Stimulated activated CD4-positive, alpha-beta T cell treated with anti-CD3 and anti-CD28 coated beads, Interleukin-2, amount 100 ng/mL, for 24 hours (primary cell): ENCODE measurements at regions not wholly inside any gene's neighbourhood (a gene's known extent, or its start where the extent isn't known, plus 50 kb on each side); places are given as distances from the start of the nearest gene placed in this dataset.

Experiments used
- DNase-seq, 2 donors: peaks; one replicate each; pipeline ENCODE4 v3.0.0-alpha.2; 2020

DNA sequence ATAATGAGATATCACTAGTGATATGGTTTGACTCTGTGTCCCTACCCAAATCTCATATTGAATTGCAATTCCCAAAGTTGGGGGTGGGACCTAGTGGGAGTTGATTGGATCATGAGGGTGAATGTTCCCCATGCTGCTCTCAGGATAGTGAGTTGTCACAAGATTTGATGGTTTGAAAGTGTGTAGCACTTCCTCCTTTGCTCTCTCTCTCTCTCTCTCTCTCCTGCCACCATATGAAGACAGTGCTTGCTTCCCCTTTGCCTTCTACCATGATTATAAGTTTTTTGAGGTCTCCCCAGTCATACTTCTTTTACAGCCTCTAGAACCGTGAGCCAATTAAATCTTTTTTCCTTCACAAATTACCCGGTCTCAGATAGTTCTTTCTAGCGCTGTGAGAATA lies 1002.0 kb upstream of the ADGRB3 start:
- DNase-seq, result no peak

- DNase-seq, result no peak
These were observed 1004.9 kb upstream of the ADGRB3 start for GRCh38 chr6:67630146-67630545.

DNA sequence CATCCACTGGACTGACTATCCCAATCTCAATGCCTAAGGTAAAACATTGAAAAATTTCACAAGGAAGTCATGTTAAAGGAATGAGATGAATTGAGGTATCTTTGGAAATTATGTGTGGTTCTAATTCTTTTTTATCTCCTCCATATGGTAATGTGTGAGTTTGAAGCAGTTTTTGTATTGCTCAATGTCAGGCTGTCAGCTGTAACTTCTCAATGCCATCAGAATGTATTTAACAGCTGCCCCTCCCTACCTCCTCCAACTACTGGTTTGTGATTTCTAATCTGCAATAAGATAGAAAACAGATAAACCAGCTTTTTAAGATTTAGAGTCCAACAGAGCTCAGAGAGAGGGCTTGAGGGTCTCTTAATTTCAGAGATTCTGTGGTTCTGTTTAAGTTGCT lies 1005.8 kb upstream of the ADGRB3 start:
- no peak for DNase-seq

- no peak for DNase-seq
These were observed 1019.3 kb upstream of the ADGRB3 start for GRCh38 chr6:67615796-67616195.

DNA sequence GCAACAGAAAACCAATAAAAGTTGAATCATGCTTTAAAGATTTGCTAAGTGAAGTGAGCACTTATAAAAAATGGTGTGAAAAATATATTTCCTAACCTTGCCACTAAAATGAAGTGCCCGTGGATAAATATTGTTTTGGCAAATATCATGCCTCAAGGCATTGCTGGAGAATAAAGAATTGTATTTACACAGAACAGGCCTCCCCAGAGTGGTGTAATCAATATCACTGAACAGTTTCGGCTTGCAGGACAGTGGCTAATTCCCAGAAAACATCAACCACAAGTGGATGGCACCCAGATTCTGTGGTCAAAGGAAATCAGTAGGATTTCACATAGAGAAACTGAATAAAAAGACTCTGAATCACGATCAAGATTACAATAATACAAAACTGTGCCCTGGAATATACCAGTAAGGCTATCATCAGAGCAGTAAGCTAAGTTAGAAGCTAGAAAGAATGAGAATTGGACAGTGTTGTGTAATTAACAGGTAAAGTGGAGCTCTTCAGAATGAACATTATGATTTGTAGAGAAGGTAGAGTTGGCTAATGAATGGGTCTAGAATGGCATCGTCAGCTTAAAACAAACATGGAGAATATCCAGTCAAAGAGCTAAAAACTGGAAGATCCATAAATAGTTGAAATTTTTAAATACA lies 1026.9 kb upstream of the ADGRB3 start:
- no peak for DNase-seq

- DNase-seq, result no peak
These were observed 1027.9 kb upstream of the ADGRB3 start for GRCh38 chr6:67606906-67607828.

DNA sequence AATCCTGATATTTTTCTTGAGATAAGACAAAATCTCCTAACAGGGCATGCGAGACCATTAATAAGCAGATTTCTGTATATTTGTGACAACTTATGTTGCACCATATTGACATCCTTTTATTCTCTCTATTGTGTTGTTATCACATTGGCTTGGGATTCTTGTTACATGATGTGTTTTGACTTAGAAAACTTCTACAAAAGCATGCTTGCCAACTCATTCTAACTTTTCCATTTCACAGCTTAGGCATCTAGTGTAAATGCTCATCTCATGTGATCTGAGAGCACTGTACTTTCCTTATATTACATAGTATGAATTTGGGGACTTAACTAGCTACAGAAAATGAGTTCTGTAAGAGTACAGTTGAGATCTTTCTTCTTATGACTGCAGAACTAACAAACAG lies 1040.7 kb upstream of the ADGRB3 start:
- no peak for DNase-seq

DNA sequence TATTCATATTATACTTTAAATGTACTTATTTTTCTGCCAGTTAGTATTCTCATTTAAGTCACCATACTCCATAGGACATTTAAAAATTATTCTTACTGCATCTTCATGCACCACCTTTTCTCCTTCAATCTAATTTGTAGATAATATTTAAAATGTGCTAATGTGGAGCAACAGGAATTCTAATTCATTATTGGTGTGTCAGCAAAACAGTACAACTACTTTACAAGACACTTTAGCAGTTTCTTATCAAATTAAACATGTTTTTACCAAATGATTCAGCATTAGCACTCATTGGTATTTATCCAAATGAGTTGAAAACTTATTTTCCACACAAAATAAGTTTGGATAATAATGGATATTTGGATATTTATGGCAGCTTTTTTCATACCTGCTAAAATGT lies 1041.8 kb upstream of the ADGRB3 start:
- DNase-seq, result no peak

GRCh38 chr6:67591910-67592309 lies 1043.2 kb upstream of the ADGRB3 start:
- DNase-seq, result no peak

DNA sequence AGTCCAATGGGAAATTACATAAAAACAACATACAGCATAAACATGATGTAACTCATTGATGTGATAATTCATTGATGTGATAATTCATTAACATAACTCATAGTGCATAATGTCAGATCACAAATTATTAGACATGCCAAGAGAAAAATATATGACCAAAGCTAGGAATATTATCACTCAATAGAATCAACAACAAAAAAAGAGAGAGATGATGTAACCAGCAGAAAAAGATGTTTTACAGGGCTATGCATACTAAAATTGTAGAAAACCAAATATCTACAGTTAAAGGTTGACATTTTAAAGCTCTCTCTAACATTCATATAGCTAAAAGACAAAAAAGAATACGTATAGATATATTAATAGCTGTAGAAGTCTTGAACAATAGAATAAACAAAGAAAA lies 1067.2 kb upstream of the ADGRB3 start:
- DNase-seq, result no peak

- DNase-seq, result no peak
These were observed 1071.4 kb upstream of the ADGRB3 start for GRCh38 chr6:67563671-67564070.

DNA sequence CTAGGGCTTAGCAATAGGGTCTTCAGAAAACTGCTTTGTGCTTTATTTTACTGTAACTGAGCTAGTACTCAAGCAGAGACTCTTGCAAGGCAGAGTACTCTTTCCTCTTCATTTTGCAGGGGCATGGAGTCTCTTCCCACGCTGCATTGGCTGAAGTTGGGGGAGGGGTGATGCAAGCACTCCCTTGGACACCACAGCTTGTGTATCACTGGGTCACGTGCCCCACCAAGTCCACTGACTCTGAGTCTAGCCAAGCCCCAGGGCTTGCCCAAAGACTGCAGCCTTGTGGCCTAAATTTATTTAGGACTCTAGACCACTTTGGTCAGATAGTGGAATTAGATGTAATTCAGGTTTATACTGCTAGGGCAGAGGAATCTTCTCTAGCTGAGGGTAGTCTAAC lies 1075.0 kb upstream of the ADGRB3 start:
- DNase-seq, result no peak

GRCh38 chr6:67558985-67559384 lies 1076.1 kb upstream of the ADGRB3 start:
- DNase-seq, result no peak

DNA sequence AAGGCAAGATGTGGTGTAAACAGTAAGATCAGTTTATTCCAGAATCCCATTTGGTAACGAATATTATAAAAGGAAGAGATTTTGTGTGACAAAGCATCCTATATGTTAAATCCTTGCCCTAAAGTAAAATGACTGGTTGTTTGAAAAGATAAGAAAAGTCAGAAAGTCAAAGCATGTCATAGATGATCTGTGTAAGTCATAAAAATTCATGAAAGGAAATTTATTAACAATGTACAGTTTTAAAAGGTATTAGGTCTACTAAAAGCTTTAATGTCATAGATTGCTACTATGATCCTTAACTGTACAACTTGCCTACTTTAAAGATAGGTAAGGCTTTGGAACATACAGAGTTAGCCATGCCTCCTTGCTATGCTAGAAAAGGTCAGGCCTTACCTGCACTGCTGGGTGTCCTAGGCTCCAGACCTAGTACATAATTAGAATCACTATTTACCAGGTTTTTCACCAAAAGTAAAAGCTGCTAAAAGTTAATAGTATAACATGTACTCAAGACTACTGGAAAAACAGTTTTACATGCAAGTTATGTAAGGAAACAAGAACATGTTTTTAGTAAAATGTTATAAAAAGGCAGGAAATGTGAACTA lies 1090.1 kb upstream of the ADGRB3 start:
- DNase-seq, result no peak

- DNase-seq, result no peak
These were observed 1093.5 kb upstream of the ADGRB3 start for GRCh38 chr6:67541586-67541985.

GRCh38 chr6:67538032-67538431 lies 1097.0 kb upstream of the ADGRB3 start:
- no peak for DNase-seq

DNA sequence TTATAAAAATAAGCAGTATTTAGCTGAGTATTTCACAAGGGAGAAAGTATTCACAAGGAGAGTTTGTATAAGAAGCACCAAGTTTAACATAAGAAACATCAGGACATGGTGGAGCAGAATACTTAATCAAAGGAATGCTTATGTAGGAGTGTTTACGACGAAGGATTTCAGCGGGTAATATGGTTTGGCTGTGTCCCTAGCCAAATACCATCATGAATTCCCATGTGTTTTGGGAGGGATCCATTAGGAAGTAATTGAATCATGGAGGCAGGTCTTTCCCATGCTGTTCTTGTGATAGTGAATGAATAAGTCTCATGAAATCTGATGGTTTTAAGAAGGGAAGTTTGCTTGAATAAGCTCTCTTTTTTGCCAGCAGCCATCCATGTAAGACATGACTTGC lies 1099.1 kb upstream of the ADGRB3 start:
- DNase-seq, result no peak

- DNase-seq, result no peak
These were observed 1128.7 kb upstream of the ADGRB3 start for GRCh38 chr6:67506352-67506751.

- no peak for DNase-seq
These were observed 1133.3 kb upstream of the ADGRB3 start for GRCh38 chr6:67501755-67502154.

- no peak for DNase-seq
These were observed 1137.3 kb upstream of the ADGRB3 start for GRCh38 chr6:67497749-67498148.

DNA sequence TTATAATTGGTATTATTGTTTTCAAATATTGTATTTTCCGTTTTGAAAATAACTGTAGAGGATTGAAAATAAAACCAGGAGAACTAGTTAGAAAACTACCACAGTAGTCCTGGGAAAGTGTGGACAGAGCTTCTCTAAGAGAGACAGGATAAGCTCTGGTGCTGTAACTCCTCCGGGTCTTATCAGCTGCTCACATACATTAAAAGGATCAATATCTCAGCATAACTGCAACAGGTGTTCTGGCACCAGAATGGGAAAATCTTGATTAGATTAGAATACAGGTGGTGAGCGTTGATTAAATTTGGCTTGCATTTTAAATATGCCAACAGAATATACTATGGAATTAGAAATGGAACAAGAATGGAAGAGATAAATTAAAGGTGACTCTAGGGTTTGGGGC lies 1138.9 kb upstream of the ADGRB3 start:
- no peak for DNase-seq

GRCh38 chr6:67493682-67494081 lies 1141.4 kb upstream of the ADGRB3 start:
- DNase-seq, result no peak

GRCh38 chr6:67475700-67476099 lies 1159.4 kb upstream of the ADGRB3 start:
- no peak for DNase-seq

GRCh38 chr6:67467341-67467740 lies 1167.7 kb upstream of the ADGRB3 start:
- no peak for DNase-seq
